HG03520 (cell line): ENCODE measurements at regions not wholly inside any gene's neighbourhood (a gene's known extent, or its start where the extent isn't known, plus 50 kb on each side); places are given as distances from the start of the nearest gene placed in this dataset.

Experiments used
- ATAC-seq: cut with Tn5 transposase; IDR thresholded peaks from one replicate; pipeline ENCODE4 v1.9.1; 2021; ENCODE audit warnings: mild to moderate bottlenecking, moderate library complexity; ENCODE audit not compliant: unreplicated experiment

DNA sequence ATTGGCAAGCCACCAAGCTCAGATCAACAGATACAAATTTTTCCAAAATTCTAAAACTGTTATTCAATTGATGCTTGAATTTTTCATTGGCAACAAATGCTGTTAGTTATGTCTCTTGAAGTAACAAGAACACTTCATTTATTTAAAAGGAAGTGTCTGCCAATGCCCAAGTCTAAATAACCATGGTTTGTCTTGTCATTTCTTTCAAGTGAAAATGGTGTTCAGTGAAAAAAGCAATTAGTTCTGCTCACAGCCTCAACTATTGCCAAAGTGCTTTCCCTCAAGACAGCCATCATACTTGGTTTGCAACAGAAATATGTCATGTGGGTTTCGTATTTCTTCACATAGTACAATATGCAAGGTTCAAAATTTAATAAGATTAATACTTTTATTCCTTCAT lies 312.6 kb upstream of the LMCD1 start:
- no peak for ATAC-seq

DNA sequence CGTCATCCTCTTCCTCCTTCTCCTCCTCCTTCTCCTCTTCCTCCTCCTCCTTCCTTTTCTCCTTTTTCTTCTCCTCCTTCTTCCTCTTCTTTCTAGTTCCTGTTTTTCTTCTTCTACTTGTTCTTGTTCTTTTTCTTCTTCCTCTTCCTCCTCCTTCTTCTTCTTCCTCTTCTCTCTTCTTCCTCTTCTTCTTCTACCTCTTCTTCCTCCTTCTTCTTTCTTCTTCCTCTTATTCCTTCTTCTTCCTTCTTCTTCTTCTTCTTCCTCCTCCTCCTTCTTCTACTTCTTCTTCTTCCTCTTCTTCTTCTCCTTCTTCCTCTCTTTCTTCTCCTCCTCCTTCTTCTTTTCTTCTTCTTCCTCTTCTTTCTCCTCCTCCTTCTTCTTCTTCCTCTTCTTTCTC lies 310.2 kb upstream of the LMCD1 start:
- no peak for ATAC-seq

DNA sequence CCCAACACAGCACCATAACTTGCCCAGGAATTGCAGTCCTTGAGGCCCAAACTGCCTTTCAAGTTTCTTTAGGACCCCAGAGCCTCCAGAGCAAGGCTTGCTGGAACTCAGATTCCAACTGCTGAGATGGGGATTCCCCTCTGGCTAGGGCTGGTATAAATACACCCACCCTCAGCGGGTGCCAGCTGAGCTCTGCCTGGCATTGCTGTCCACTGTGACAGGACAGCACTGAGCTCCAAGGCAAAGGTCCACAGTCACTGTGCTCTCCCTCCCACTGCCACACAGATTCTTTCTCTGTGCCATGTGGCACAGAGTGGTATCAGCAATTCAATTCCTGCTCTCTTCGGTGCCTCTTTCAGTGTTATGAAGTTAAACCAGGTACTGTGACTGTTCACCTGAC lies 304.2 kb upstream of the LMCD1 start:
- ATAC-seq: no peak

DNA sequence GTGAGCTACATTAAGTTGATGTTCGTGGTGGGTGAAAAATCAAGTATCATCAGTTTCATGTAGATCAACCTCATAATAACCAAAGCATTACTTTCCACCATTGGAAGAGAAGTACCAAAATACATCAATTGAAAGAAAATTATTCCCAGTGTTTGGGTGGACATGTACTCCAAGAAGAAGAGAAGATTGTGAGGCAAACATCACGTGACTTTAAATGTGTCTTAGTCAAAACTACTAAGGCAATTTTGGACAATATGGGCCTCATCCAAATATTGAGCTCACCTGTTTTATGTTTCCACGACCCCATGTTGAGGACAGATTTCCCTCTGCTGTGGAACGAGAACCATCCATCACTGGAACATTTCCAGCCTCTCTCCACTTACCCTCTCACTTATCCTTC lies 303.0 kb upstream of the LMCD1 start:
- no peak for ATAC-seq

DNA sequence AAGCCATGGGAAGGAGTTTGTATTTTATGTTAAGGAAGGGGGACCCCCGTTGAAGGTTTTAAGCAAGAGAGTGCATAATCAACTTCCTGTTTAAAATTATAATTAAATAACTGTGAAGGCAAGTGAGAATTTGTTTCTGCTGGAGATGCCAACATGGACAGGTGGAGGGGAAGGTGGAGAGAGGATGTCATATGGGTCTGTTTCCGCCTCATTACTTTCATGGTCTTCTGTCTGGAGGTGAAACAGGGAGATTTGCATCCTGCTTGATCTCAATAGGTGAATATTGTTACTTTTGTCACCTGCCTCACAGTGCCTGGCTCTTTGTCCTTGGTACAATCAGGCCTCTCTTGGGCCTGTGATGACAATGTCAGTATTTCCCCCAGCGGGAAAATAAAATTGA lies 300.6 kb upstream of the LMCD1 start:
- no peak for ATAC-seq

DNA sequence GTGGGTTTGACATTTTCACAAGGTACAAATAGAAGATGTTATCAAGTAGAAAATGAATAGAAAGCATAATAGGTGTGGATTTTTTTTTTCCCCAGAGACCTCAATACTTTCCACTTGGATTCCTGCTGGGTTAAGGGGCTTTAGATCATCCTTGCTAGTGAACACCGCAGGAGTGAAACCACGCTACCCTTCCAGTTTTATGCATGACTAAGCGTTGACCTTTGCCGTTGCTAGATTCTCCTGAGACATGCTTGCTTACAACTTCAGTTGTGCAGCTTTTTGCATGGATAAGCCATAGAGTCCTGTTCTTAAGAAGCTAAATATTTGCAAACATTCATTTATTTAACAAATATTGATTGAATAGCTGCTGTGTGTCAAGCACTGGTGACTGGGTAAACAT lies 299.7 kb upstream of the LMCD1 start:
- ATAC-seq: no peak

DNA sequence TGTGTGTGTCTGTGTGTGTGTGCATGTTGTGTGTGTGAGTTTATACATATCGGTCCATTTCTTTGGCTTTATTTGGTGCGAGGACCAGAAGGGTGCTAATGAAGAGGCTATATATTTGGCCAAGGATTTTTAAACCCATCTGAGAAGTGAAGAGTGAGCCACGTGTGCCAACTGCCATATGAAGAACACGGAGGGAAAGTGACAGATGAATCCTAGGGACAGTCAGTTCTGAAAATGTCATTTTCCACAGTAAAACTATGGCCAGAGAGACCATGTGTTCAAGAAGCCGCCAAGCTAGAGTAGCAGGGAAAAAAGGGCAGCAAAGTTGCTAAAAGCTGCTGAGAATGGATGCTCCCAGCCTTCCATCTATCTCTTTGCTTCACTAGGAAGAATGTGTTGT lies 297.3 kb upstream of the LMCD1 start:
- ATAC-seq: no peak

DNA sequence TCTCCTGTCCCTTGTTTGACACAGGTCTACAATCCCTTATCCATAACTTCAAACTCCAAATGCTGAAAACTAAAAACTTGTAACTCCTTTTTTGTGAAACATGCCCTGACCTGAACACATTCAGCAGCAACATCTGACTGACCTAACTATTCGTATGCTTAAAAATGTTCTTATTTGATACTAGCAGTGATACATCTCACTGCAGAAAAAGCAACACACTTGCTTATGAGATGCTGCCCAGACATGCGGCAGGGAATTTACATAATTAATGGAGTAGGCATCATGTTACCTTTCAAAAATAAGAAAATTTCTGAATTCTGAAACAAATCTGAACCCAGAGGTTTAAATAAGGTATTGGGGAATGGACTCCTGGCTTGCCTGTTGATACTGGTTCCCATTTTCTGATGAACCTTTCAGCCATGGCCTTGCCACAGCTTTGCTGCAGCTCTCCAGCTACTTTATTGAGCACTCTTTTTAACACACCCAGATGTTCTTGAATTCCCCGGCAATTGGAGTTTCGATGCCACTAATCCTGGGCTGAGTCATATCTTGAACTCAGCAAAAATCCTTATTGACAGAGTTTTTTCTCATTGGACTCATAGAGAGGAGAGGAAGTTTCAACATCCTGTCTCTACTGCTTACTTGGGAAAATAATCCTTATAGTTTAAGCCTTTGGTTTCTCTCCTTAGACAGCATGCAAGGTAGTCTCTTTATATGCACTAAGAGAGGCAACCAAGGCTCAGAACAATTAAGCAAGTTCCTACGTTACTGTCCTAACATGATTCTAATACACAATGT lies 296.6 kb upstream of the LMCD1 start:
- ATAC-seq: no peak

DNA sequence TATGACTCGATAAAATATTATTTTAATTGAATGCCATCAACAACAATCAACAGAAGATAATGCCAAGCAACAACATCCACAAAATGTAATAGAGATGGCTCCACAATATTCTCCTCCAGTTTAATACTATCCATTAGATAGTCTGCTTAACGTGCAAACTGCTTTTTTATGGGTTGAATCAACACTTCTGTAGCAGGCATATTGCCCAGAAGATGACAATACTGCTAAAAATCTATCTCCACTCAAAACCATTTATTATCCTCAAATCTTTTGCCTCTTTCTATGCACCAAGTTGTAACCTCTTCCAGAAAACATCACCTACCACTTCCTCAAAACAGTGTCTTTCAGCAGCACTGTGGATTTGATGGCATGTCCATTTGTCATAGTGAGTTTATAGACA lies 295.7 kb upstream of the LMCD1 start:
- ATAC-seq: no peak

DNA sequence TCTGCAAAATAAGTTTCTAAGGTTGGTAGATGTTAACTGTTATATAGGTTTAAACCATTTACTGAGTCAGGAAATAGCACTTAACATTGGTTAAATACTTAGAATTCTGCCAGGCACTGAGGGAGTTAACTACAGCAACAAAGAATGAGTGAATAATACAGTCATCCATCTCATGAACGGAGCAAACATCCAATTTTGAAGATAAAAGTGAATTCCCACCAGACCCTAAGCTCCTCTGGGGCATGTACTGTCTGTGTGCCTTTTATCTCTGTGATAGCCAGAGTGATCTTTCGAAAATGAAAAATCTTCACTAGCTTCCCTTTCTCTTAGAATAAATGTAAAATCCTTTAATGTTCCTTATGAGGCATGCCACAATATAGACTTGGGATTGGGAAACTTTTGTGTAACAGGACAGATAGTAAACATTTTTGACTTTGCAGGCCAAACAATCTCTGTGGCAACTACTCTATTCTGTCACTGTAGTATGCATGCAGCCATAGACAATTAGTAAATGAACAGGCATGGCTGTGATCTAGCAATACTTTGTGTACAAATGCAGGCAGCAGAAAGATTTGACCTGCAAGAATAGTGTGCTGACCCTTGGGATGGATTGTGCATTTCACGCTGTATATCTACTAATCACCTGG lies 294.5 kb upstream of the LMCD1 start:
- no peak for ATAC-seq

DNA sequence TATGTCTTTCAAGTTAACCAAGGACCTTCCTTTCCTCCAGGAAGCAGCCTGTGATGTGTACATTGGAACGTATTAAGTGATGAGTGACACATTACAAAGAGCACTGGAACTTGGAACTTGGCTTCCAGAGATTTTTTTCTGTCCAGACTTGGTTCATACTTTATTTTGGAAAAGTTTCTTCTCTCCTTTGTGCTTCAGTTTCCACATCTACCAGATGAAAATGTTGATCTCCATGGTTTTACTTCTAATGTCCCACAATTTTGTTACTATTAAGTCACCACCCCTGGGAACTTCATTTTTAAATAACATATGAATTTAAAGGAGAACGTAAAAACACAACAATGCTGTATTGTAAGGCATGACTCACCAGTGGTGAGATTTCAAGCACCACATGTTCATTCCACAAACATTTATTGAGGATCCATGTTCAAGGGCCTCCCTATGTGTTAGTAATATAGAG lies 290.7 kb upstream of the LMCD1 start:
- ATAC-seq: no peak

DNA sequence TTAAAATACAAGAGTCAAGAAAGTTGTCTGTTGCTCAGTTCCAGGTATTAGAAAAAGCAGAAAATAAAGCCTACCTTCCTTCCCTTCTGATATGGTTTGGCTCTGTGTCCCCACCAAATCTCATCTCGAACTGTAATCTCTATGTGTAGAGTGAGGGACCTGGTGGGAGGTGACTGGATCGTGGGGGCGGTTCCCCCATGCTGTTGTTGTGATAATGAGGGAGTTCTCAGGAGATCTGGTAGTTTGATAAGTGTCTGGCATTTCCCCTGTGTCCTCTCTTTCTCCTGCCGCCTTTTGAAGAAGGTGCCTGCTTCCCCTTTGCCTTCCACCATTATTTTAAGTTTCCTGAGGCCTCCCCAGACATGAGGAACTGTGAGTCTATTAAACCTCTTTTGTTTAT lies 288.8 kb upstream of the LMCD1 start:
- ATAC-seq: no peak

DNA sequence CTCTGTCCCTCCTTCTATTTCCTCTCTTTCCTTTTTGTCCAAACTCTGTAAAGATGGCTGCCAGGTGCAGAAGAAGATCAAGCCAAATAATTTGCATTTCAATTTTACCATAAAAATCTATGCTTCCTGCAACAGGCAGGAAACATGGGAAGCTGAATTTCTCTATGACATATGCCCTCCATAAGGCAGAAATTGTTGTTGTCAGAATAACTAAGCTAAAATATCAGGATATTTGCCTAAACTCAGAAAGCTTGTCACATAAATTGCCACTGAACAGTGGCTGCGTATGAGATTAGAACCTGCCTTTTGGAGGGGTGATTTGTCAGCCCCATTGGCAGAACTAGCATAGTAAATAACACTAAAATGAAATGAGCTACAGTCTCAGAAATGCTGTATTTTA lies 288.3 kb upstream of the LMCD1 start:
- ATAC-seq: no peak

DNA sequence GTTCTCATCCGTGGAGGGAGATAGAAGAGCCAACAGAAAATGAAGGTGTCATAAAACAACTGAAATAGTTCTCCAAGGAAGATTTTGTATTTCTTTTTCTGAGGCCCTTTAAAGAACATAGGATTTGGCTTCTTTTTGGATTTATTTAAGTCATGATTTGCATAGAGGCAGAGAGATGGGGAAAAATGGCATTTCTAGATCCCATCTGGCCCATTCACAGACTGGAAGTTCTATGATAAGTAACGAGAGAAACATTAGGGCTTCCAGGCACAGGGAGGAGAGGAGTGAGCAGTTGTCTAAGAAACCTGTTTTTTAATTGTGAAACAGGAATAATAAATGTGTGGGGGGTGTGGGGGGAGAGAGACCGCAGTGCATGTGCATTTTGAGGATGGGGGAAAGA lies 285.8 kb upstream of the LMCD1 start:
- no peak for ATAC-seq

DNA sequence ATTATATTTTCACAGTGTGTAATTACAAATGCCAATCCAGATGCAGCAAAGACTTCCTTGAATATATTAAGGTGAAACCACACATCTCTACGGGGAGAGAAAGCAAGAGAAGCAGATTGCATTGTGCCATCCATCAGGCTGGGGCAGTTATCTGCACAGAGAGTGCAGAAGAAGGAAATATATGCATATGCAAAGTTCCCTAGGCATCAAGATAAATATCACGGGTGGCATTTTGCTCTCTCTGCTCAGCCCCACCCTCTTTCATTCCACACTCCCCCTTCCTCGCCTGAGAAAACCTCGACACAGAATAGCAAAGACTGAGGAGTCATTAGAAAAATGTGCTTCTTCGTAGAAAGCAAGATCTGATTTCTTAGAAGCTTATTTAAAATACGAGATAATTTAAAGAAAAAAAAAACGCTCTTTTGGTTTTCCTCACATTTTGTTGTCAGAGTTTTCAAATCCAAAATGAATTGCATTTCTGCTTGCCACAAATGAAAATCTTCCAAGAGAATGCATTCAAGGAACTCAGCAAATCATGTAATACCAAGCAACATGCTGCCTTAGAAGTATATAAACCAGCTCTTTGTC lies 283.2 kb upstream of the LMCD1 start:
- no peak for ATAC-seq

DNA sequence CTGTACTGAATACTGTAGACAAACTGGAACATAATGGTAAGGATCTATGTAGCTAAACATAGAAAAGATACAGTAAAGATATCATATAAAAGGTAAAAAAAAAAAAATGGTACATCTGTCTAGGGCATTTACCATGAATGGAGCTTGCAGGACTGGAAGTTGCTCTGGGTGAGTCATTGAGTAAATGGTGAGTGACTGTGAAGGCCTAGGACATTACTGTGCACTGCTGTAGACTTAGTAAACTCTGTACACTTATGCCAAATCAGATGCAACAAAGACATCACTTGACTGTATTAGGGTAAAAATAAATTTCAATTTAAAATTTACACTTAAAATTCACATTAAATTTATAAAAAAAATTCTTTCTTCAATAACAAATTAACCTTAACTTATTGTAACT lies 281.3 kb upstream of the LMCD1 start:
- ATAC-seq: no peak

DNA sequence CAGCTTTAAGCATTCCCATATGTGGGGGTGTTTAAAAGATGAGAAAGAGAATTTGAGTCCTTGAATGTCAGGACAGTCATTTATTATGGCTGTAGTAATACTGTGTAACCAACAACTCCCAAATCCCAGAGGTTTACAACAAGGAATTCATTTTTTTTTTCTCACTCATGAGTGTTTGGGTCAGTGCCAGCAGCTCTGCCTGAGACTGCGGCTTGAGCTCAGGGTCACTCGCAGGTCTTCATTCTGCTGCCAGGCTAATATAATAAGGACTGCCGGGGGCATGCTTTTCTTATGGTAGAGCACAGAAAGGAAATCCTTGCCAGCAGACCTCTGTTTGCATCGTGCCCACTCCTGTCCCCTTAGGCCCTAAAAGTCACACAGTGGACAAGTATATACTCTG lies 277.9 kb upstream of the LMCD1 start:
- no peak for ATAC-seq

DNA sequence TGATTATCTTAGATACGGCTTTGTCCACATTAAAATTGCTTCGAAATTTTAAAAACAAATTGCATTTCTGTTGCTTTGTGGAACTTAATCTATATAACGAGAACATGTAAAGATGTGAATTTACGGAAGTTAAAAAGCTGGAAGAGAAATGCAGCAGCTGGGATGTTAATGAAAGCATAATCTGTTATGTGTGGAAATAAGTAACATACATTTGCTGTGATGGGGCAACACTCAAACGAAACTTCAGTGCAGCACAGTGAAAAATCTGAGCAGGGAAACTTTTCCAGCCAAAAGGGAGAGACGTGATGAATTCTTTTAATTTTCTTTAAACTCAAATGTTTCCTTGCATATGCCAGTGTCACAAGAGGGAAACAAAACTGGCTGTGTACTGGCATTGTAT lies 276.7 kb upstream of the LMCD1 start:
- ATAC-seq: no peak

DNA sequence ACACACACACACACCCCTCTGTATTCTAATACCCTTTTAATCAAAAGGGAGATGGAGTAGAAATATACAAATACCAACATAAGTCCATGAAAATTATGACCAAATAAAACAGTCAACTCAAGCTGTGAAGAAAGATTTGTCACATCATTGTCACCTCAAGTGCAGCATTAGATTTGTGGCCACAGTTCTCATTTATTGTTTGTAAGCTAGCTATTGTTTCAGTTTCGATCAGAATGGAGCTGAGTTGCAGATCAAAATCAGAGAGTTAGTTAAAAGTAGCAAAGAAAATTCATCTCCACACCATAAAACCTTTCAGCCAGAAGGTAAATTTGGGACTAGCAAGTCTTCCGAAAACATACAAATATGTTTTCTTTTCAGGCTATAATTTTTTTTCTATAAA lies 267.7 kb upstream of the LMCD1 start:
- ATAC-seq: no peak

DNA sequence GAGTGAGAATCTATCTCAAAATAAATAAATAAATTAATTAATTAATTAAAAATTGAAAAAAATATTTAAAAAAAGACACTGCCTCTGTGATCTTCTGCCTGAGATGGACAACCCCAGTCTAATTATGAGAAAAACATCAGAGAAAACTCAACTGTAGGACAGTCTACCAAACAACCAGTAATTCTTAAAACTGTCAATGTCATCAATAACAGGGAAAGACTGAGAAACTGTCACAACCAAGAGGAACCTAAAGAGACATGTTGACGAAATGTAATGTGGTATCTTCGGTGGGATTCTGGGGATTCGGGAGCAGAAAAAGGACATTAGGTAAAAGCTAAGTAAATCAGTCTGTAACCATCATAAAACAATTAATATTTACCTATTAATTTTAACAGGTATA lies 265.4 kb upstream of the LMCD1 start:
- ATAC-seq: no peak

DNA sequence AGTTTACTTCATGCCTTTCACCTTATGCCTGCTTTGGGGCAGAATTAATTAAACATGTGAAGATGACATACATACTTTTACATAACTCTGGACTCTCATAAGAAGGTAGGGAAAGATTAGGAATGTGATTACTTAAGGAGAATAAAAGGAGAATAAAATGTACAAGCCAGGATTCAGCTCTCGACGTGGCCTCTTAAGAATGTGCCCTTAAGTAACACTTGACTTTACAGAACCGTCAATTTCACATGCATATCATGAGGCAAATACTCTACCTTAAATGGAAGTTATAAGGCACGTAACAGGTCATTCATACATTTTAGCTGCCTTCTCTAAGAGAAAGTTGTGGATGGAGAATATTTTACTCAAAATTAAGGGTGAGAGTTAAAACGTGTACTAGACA lies 263.7 kb upstream of the LMCD1 start:
- no peak for ATAC-seq

DNA sequence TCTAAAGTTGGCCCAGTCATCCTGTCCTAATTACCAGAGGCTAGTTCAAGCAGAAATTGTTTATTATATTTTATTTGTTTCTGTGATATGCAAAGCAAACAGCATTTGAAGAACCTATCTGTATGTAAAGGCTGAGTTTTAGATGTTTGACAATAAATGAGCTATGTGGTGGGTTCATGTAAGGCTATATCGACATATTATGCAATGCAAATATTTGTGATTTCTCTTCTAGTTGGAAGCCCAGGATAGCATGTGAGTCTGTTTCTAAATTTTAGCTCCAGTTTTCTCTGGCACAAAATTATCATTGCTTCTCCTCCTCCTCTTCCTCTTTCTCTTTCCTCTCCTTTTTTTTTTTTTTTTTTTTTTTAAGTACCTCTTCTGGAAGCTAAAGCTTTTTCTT lies 263.2 kb upstream of the LMCD1 start:
- no peak for ATAC-seq
